Progenitor cell of endocrine pancreas (in vitro differentiated cells): ENCODE measurements at regions not wholly inside any gene's neighbourhood (a gene's known extent, or its start where the extent isn't known, plus 50 kb on each side); places are given as distances from the start of the nearest gene placed in this dataset.

Source experiments
- DNase-seq: peaks from one replicate; pipeline ENCODE4 v3.0.0; 2021; ENCODE audit warnings: low spot score; ENCODE audit not compliant: unreplicated experiment
- H3K27ac Mint-ChIP-seq: 2 replicates; pipeline ENCODE4 v1.8.0; 2021; ENCODE audit warnings: mild to moderate bottlenecking, moderate library complexity, mixed read lengths
- H3K27me3 Mint-ChIP-seq: 2 replicates; pipeline ENCODE4 v1.8.0; 2021; ENCODE audit warnings: mixed read lengths
- H3K36me3 Mint-ChIP-seq: 2 replicates; pipeline ENCODE4 v1.8.0; 2022; ENCODE audit warnings: mixed read lengths; ENCODE audit not compliant: insufficient read depth
- H3K4me1 Mint-ChIP-seq: 2 replicates; pipeline ENCODE4 v1.8.0; 2021; ENCODE audit warnings: low read depth, mixed read lengths
- H3K4me3 Mint-ChIP-seq: 2 replicates; pipeline ENCODE4 v1.8.0; 2021; ENCODE audit warnings: low read depth, mild to moderate bottlenecking, moderate library complexity, mixed read lengths
- H3K9me3 Mint-ChIP-seq: 2 replicates; pipeline ENCODE4 v1.8.0; 2021; ENCODE audit warnings: low read depth, mixed read lengths
- TF ChIP-seq, protein P1 (sequence below): fragments of 200-600 bp; sonication (generic); IDR thresholded peaks from one replicate; pipeline ENCODE4 v1.5.0; 2021; ENCODE audit warnings: antibody characterized with exemption, mild to moderate bottlenecking; ENCODE audit not compliant: unreplicated experiment

- TF ChIP-seq, protein P1, sequence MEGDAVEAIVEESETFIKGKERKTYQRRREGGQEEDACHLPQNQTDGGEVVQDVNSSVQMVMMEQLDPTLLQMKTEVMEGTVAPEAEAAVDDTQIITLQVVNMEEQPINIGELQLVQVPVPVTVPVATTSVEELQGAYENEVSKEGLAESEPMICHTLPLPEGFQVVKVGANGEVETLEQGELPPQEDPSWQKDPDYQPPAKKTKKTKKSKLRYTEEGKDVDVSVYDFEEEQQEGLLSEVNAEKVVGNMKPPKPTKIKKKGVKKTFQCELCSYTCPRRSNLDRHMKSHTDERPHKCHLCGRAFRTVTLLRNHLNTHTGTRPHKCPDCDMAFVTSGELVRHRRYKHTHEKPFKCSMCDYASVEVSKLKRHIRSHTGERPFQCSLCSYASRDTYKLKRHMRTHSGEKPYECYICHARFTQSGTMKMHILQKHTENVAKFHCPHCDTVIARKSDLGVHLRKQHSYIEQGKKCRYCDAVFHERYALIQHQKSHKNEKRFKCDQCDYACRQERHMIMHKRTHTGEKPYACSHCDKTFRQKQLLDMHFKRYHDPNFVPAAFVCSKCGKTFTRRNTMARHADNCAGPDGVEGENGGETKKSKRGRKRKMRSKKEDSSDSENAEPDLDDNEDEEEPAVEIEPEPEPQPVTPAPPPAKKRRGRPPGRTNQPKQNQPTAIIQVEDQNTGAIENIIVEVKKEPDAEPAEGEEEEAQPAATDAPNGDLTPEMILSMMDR = no peak
- Mint-ChIP-seq H3K4me3 (no peak overlapping the region), H3K36me3 (peaks cover 4% of the 10 kb centered on the region), H3K9me3 (peaks cover 13% of the 10 kb centered on the region), H3K27me3 (peaks cover 3% of the 10 kb centered on the region), H3K27ac (no peak overlapping the region), H3K4me1 (no peaks in the 10 kb centered on the region)
- no peak for DNase-seq
Observed at GRCh38 chr5:82399111-82399510, 121.0 kb upstream of the RPS23 start.

- Mint-ChIP-seq H3K9me3 (peaks cover 10% of the 10 kb centered on the region), H3K27ac (no peak overlapping the region)
- TF ChIP-seq, protein P1 = no peak
Observed at GRCh38 chr5:82397741-82398320, 119.7 kb upstream of the RPS23 start.

GRCh38 chr5:82396871-82397514, 118.8 kb upstream of the RPS23 start:
- Mint-ChIP-seq H3K4me1 (no peaks in the 10 kb centered on the region), H3K4me3 (no peak overlapping the region), H3K9me3 (peaks cover 13% of the 10 kb centered on the region), H3K36me3 (no peaks in the 10 kb centered on the region), H3K27me3 (peaks cover 7% of the 10 kb centered on the region), H3K27ac (no peak overlapping the region)
- DNase-seq = no peak
- TF ChIP-seq, protein P1 = no peak

More at GRCh38 chr5:82397741-82398320, 119.7 kb upstream of the RPS23 start:
- Mint-ChIP-seq H3K36me3 (peaks cover 2% of the 10 kb centered on the region), H3K4me3 (no peak overlapping the region), H3K4me1 (no peaks in the 10 kb centered on the region), H3K27me3 (peaks cover 3% of the 10 kb centered on the region)
- no peak for DNase-seq

DNA sequence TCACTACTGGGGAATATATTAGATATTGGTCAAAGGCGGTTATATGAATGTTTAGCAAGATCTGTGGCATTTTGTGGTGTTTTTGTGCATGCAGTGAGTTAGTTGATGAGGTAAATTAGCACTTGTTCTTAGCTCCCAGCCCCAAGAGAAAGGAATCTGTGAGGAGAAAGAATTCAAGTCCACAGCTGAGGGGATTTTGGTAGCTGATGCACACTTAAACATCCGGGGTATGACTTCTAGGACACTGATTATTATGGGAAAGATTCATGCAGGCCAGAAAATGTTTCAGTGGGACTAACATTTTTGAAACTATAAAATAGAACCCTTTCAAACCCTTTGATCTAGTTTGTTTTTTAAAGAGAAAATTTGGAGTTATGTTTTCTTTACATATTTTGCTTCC, 118.2 kb upstream of the RPS23 start:
- no peak overlapping the region for H3K27ac Mint-ChIP-seq
- no peaks in the 10 kb centered on the region for H3K36me3 Mint-ChIP-seq
- DNase-seq = no peak
- no peaks in the 10 kb centered on the region for H3K4me1 Mint-ChIP-seq
- TF ChIP-seq, protein P1 = no peak
- peaks cover 17% of the 10 kb centered on the region for H3K9me3 Mint-ChIP-seq
- H3K27me3 Mint-ChIP-seq = peaks cover 7% of the 10 kb centered on the region
- no peak overlapping the region for H3K4me3 Mint-ChIP-seq

- Mint-ChIP-seq H3K27me3 (peaks cover 3% of the 10 kb centered on the region), H3K36me3 (no peaks in the 10 kb centered on the region), H3K4me1 (peaks cover 7% of the 10 kb centered on the region), H3K4me3 (no peak overlapping the region), H3K9me3 (peaks cover 20% of the 10 kb centered on the region), H3K27ac (no peak overlapping the region)
- TF ChIP-seq, protein P1 = no peak
- no peak for DNase-seq
Observed at GRCh38 chr5:82393951-82394350, 115.8 kb upstream of the RPS23 start.
